T-helper 22 cell (primary cell): ENCODE measurements at regions not wholly inside any gene's neighbourhood (a gene's known extent, or its start where the extent isn't known, plus 50 kb on each side); places are given as distances from the start of the nearest gene placed in this dataset.
"Not testable (repeated sequence)": the region's sequence is repeated elsewhere in the genome, so short reads cannot be mapped to it uniquely, and the experiment has no call there.

Experiments used
- DNase-seq: peaks from one replicate; pipeline ENCODE4 v3.0.0-alpha.2; 2020; ENCODE audit warnings: low read depth

- DNase-seq, result no peak
These were observed 52.4 kb downstream of the ELAPOR2 start for GRCh38 chr7:87007038-87007437.

DNA sequence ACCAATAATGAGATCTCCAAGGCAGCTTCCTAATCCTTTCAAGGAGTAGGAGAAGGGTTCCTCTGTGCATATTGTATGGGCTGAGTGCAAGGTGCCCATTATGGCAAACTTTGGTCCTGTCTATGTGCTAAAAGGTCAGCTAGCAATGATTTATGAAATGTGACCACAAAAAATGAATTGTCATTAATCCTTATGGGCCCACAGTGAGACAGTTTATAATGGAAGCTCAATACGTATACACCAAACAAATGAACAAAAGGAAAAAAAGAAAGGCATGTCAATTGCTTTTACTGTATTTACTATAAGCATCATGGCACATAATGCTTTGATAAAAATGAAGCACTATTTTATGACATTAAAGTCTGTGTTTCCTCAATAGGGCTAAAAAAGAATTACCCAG is 54.5 kb downstream of the ELAPOR2 start:
- DNase-seq, result no peak

DNA sequence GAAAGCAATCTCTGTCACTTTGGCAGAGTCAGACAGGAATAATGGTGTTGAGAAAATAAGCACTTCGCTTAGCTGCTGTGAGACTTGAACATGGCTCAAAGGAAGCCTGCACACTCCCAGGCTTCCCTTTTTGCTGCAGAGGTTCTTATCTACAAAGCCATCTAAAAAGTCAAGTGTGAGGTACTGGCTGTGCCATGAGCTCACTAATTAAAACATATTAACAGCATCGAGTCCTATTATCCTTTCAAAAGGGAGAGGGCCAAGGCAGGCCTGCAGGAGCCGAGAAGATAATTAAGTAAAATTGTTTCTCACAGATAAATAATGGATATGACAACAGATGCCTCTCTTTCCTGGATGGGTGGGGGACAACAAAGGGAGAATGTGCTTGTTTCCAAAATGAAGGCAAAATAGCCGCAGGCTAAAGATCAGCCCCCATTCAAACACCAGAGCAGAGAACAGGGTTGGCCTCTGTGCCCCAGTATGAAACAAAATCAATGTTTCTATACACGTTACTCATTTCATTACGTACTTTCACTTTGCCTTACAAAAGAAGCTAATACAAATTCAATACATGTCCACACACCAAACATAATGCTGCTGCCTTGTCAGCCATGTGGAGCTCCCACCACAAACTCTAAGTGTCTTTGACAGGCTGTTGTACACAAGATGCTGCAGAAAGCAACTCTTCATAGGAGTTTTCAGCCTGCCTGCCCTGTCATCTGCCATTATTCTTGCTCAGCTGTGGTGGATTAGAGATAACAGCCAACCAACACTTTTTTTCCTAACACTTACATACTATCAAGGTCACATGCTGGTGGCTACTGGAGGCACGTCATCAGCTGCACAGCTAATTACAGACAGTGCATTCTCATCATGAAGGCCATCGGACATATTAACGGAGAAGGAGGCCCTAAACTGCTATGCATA is 55.3 kb downstream of the ELAPOR2 start:
- no peak for DNase-seq

- no peak for DNase-seq
These were observed 58.2 kb downstream of the ELAPOR2 start for GRCh38 chr7:87001214-87001613.

DNA sequence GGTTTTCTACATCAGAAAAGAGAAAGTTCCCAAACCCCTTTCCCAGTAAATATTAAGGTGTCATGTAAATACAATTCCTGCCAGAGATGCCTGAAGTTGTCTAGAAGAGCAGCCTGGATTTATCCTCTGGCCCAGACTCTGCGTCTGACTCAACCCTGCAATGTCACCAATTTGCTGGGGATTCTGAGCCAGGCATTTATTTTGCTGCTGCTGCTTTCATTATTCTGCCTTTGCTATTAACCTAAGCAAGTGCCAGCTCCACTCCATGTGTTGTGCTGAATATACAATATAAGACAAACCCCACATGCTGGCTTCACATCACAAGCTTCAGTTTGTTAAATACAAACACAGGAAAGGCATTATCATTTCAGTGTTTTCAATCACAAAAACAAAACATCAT is 59.1 kb downstream of the ELAPOR2 start:
- no peak for DNase-seq

DNA sequence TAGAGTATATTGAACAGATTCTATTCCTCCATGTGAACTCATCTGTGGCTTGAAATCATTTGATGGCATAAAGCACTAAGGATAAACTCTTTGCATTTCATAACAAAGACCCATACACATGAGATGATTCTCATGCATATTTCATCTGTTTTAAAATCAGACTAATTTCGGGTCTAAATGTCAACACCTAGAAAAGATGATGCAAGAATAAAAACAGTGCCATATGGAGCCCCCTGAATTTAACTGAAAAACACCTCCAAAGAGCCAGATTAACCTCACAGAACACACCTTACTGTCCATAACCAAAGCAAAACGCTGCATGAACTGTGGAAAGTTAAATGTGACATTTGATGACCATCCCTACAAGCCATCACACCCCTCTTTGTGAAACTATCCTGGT is 59.7 kb downstream of the ELAPOR2 start:
- no peak for DNase-seq

- no peak for DNase-seq
These were observed 63.6 kb downstream of the ELAPOR2 start for GRCh38 chr7:86995814-86996213.

- no peak for DNase-seq
These were observed 64.3 kb downstream of the ELAPOR2 start for GRCh38 chr7:86995052-86995725.

- DNase-seq, result no peak
These were observed 67.7 kb downstream of the ELAPOR2 start for GRCh38 chr7:86991771-86992191.

- no peak for DNase-seq
These were observed 68.2 kb downstream of the ELAPOR2 start for GRCh38 chr7:86991093-86991769.

DNA sequence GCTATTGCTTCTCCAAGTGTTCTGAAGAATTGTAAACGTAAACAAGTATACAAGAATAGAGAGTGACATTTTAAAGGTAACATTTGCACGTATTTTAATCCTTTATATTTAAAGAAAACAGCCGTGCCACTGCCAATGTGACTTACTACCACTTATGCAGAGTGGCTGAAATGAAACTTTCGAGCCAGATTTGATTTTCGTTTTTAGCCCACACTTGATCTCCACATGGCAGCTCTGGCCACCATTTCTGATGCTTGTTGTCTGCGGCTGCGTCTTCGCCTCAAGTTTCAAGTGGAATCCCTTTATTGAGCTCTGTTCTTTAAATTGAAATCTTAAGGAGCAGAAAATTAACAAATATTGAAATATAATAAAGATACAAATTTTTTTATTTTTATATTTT is 70.0 kb downstream of the ELAPOR2 start:
- no peak for DNase-seq

GRCh38 chr7:86987834-86988233 is 71.6 kb downstream of the ELAPOR2 start:
- DNase-seq, result not testable (repeated sequence)

DNA sequence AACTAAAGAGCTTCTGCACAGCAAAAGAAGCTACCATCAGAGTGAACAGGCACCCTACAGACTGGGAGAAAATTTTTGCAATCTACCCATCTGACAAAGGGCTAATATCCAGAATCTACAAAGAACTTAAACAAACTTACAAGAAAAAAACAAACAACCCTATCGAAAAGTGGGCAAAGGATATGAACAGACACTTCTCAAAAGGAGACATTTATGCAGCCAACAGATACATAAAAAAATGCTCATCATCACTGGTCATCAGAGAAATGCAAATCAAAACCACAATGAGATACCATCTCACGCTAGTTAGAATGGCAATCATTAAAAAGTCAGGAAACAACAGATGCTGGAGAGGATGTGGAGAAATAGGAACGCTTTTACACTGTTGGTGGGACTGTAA is 72.1 kb downstream of the ELAPOR2 start:
- DNase-seq, result not testable (repeated sequence)

GRCh38 chr7:86985342-86985741 is 74.1 kb downstream of the ELAPOR2 start:
- DNase-seq, result not testable (repeated sequence)

DNA sequence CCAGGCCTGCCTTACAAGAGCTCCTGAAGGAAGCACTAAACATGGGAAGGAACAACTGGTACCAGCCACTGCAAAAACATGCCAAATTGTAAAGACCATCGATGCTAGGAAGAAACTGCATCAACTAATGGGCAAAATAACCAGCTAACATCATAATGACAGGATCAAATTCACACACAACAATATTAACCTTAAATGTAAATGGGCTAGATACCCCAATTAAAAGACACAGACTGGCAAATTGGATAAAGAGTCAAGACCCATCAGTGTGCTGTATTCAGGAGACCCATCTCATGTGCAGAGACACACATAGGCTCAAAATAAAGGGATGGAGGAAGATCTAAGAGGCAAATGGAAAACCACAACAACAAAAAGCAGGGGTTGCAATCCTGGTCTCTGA is 75.8 kb downstream of the ELAPOR2 start:
- not testable (repeated sequence) for DNase-seq

GRCh38 chr7:86981937-86982336 is 77.5 kb downstream of the ELAPOR2 start:
- not testable (repeated sequence) for DNase-seq

- no peak for DNase-seq
These were observed 78.3 kb downstream of the ELAPOR2 start for GRCh38 chr7:86981127-86981526.

GRCh38 chr7:86980223-86980622 is 79.2 kb downstream of the ELAPOR2 start:
- DNase-seq, result no peak

DNA sequence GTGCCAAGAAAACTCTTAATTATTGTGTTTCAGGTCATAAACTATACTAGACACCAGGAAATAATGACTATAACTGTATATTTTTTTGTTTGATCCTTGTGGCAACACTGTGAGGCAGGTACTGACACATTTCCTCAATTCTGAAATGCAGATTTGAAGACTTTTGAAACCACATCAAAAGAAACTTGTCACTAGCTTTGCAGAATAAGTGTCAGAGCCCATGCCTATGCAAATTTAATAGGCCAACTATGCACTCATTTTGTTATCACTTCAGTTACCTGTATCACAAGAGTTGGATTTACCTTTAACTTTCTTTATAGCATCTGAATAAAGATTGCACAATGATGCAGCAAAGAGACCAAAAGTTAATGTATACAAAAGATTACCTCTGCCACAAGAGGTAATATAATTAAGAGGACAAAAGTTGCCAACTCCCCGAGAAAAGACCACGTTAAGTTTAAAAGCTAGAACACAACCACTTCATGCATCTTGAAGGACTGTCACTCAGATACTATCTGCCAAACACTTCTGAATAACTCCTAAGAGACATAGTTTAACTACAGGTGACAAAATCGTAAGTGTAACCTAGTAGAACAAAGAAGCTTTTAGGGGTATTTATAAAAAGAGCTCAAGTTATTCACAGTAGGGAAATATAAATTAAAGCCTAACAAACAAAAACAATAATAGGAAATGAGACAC is 80.5 kb downstream of the ELAPOR2 start:
- peak; percentile 17 for DNase-seq

DNA sequence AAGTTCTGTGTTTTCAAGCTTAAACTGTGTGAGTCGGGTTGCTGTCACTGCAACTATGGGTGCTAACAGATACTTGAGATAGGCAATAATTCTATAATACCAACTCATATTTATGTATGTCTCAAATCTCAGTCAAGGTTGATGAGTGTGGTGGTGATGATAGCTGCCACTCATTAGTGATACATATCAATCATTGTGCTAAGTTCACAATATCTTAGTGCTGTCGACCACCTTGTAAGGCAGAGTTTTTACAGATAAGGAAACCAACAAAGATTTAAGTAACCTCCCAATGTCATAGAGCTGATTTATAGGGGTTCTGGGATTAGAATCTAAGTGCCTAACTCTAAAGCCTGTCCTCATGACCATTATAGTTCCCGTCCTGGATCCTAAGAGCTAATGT is 82.5 kb downstream of the ELAPOR2 start:
- DNase-seq, result no peak

DNA sequence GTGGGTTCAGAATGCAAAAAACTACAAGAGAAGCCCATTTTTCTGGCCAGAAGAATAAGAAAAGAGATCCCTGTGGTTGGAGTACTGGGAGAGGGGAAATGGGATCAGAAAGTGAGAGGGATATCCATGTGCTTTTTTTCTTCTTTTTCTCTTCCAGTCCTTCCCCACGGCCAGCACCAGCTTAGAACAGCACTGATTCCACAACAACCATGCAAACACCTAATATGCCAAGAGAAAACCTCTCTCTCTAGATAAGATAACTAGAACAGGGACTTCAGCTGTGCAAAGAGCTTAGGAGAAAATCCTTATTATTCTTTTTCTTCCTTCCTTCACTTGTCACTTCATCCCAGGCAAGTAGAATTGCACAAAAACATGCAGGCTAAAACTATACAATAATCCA is 83.5 kb downstream of the ELAPOR2 start:
- no peak for DNase-seq

- DNase-seq, result no peak
These were observed 84.0 kb downstream of the ELAPOR2 start for GRCh38 chr7:86975449-86975848.
